ENCODE measurements at regions not wholly inside any gene's neighbourhood (a gene's known extent, or its start where the extent isn't known, plus 50 kb on each side); places are given as distances from the start of the nearest gene placed in this dataset.

GRCh38 chr10:10819206-10819856 is 198.3 kb upstream of the CELF2 start:
- H2BK15ac ChIP-seq (ENCODE audit: low read depth, low read length), result peak overlapping the region; percentile 75; the same call in 1 of the 3 replicates
- H3K4me1 ChIP-seq (ENCODE audit: control insufficient read depth, insufficient read depth, low read length), result peaks cover 19% of the 10 kb centered on the region
- ChIA-PET CTCF (interaction anchor here (0.7 kb wide), 1 partner anchor 14 kb away, joined by 3 read pairs; no protein-coding TSS in a partner anchor), POLR2A (ENCODE audit: unreplicated experiment) (no interaction called here)
- no peak overlapping the region for H2AFZ ChIP-seq (replicated peaks; ENCODE audit: low read length, poor library complexity)
- no peak overlapping the region for H3K4me2 ChIP-seq (ENCODE audit: low read depth, low read length)
- intact Hi-C loops (cut with micrococcal nuclease), result no loop called here
- H3K14ac ChIP-seq (replicated peaks; ENCODE audit: low read depth, low read length), result no peak overlapping the region
- in situ Hi-C loops (cut with MboI; ENCODE audit: low sequenced_read_pairs), result loop anchor here (25.0 kb wide), 1 partner anchor 1207 kb away; no protein-coding TSS in a partner anchor
- H3K4me3 ChIP-seq (ENCODE audit: insufficient read depth, low read depth, low read length), result no peak overlapping the region
- no peaks in the 10 kb centered on the region for H3K79me1 ChIP-seq (ENCODE audit: low read depth in 1 of 2, low read length in 2 of 2)
- H4K5ac ChIP-seq (ENCODE audit: low read depth, low read length), result no peak overlapping the region
- no peak overlapping the region for H2BK5ac ChIP-seq (ENCODE audit: low read depth, low read length, poor library complexity, severe bottlenecking)
- no peak overlapping the region; the same call in 1 of the 2 replicates for H3K4ac ChIP-seq (ENCODE audit: low read depth, low read length)
- H3K18ac ChIP-seq (ENCODE audit: low read depth, low read length), result no peak overlapping the region
- no peaks in the 10 kb centered on the region for H3K27me3 ChIP-seq (ENCODE audit: control insufficient read depth, insufficient read depth, low read length)
- no peaks in the 10 kb centered on the region for H3K36me3 ChIP-seq (ENCODE audit: control insufficient read depth, insufficient read depth, low read length)
- H4K8ac ChIP-seq (ENCODE audit: low read depth in 2 of 2, low read length in 2 of 2), result peak overlapping the region in 1 of 2 experiments; percentile 4; a peak in 1 of 4 replicates
- BruUV-seq (replicated peaks), result no TSS peak
- peak overlapping the region; percentile 9; the same call in 1 of the 2 replicates for H4K91ac ChIP-seq (ENCODE audit: insufficient read depth, low read depth, low read length)
- H3K9me3 ChIP-seq (ENCODE audit: control insufficient read depth, insufficient read depth, low read length), result no peaks in the 10 kb centered on the region
- no peak overlapping the region for H3K56ac ChIP-seq (ENCODE audit: extremely low read depth, insufficient read depth, low read length)
- ATAC-seq (ENCODE audit: low read depth), result no peak
- H3K9me1 ChIP-seq (ENCODE audit: insufficient read depth, low read length), result peaks cover 4% of the 10 kb centered on the region; the same call in 1 of the 2 replicates
- H2BK120ac ChIP-seq (ENCODE audit: low read depth, low read length), result peak overlapping the region; percentile 32
- H2AK9ac ChIP-seq (replicated peaks; ENCODE audit: low read depth, low read length, poor library complexity), result no peak overlapping the region
- dilution Hi-C loops (cut with HindIII; ENCODE audit: low sequenced_read_pairs, unreplicated experiment), result no loop called here
- H2AK5ac ChIP-seq (ENCODE audit: low read depth, low read length), result peak overlapping the region; percentile 49; the same call in 1 of the 2 replicates
- H3K9ac ChIP-seq (ENCODE audit: low read depth, low read length), result no peak overlapping the region
- 100% methylated on average over 3 of the region's 7 CpGs; no CpG with 5 or more reads in 1 of the 2 experiments for WGBS, 2 experiments (ENCODE audit: extremely low coverage in 2 of 2, insufficient read length in 1 of 2)
- H3K27ac ChIP-seq (ENCODE audit: insufficient read depth, low read length), result no peak overlapping the region
- no peaks in the 10 kb centered on the region for H4K20me1 ChIP-seq (ENCODE audit: insufficient read depth, low read length)
- H3K23ac ChIP-seq (ENCODE audit: low read depth, low read length), result no peak overlapping the region
- no peak for DNase-seq
- H2BK20ac ChIP-seq (ENCODE audit: low read depth, low read length), result peak overlapping the region; percentile 23; the same call in 1 of the 2 replicates
- TF ChIP-seq CTCF (conservative IDR thresholded peaks at IDR 0.05; ENCODE audit: low read depth, low read length) (no peak), RAD21 (IDR thresholded peaks at IDR 0.05; ENCODE audit: low read length) (no peak), ELK1 (IDR thresholded peaks at IDR 0.05; ENCODE audit: borderline replicate concordance, low read depth, low read length) (no peak), RCOR1 (IDR thresholded peaks at IDR 0.05; ENCODE audit: insufficient replicate concordance, low read length) (no peak), BHLHE40 (IDR thresholded peaks at IDR 0.05; ENCODE audit: low read depth, low read length) (no peak), MAFK (IDR thresholded peaks at IDR 0.05; ENCODE audit: low read depth, low read length) (no peak), RFX5 (IDR thresholded peaks at IDR 0.05; ENCODE audit: low read depth, low read length) (no peak), MAZ (IDR thresholded peaks at IDR 0.05; ENCODE audit: borderline replicate concordance, low read depth, low read length) (no peak), SMC3 (IDR thresholded peaks at IDR 0.05; ENCODE audit: low read depth, low read length) (no peak), CEBPB (IDR thresholded peaks at IDR 0.05; ENCODE audit: low read depth, low read length) (no peak), CHD1 (IDR thresholded peaks at IDR 0.05; ENCODE audit: low read depth, low read length) (no peak), FOS (IDR thresholded peaks at IDR 0.05; ENCODE audit: low read depth, low read length) (no peak), POLR2A (IDR thresholded peaks at IDR 0.05; ENCODE audit: low read depth, low read length) (no peak), NFE2L2 (IDR thresholded peaks at IDR 0.05; ENCODE audit: low read depth, low read length) (no peak), USF2 (IDR thresholded peaks at IDR 0.05; ENCODE audit: low read depth, low read length) (no peak)

All from IMR-90 (cell line).